Kidney epithelial cell (primary cell): ENCODE measurements at regions not wholly inside any gene's neighbourhood (a gene's known extent, or its start where the extent isn't known, plus 50 kb on each side); places are given as distances from the start of the nearest gene placed in this dataset.

Experiments
- DNase-seq: peaks from one replicate; pipeline ENCODE4 v3.0.0-alpha.2; 2010; ENCODE audit warnings: low read depth
- H3K27me3 ChIP-seq: 2 replicates; pipeline ENCODE4 v1.6.0; 2011; ENCODE audit warnings: low read length; ENCODE audit not compliant: control insufficient read depth, insufficient read depth
- H3K36me3 ChIP-seq: 2 replicates; pipeline ENCODE4 v1.5.1; 2011; ENCODE audit warnings: low read length; ENCODE audit not compliant: control insufficient read depth, insufficient read depth
- H3K4me3 ChIP-seq: 2 replicates; pipeline ENCODE4 v1.5.1; 2011; ENCODE audit warnings: low read depth, mild to moderate bottlenecking, control low read depth, low read length
- TF ChIP-seq, protein P1 (sequence below): IDR thresholded peaks from 2 replicates; pipeline ENCODE4 v1.5.1; 2011; ENCODE audit warnings: mild to moderate bottlenecking, moderate library complexity, low read length, control low read depth, inconsistent platforms; ENCODE audit not compliant: insufficient read depth, poor library complexity, severe bottlenecking

DNA sequence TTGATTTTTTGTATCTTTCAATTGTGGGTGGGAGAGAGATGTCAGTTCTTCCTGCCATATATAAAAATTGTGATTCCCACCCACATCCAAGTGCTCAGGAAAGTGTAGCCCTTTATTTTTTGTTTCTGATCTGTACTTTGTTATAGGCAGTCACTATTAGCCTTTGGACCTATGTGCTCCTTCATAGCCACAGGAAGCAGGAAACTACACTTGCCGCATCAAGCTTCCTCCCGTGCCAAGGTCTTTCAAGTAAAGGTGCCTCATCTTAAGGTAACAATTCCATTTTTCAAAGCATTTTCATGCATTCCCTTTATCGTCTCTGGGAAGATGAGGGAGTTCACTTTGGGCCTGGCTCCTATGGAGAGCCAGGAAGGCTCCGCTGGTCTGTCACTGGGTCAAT lies 339.0 kb downstream of the DIRAS2 start:
- H3K4me3 ChIP-seq, result no peak overlapping the region
- H3K27me3 ChIP-seq, result no peaks in the 10 kb centered on the region
- TF ChIP-seq, protein P1, sequence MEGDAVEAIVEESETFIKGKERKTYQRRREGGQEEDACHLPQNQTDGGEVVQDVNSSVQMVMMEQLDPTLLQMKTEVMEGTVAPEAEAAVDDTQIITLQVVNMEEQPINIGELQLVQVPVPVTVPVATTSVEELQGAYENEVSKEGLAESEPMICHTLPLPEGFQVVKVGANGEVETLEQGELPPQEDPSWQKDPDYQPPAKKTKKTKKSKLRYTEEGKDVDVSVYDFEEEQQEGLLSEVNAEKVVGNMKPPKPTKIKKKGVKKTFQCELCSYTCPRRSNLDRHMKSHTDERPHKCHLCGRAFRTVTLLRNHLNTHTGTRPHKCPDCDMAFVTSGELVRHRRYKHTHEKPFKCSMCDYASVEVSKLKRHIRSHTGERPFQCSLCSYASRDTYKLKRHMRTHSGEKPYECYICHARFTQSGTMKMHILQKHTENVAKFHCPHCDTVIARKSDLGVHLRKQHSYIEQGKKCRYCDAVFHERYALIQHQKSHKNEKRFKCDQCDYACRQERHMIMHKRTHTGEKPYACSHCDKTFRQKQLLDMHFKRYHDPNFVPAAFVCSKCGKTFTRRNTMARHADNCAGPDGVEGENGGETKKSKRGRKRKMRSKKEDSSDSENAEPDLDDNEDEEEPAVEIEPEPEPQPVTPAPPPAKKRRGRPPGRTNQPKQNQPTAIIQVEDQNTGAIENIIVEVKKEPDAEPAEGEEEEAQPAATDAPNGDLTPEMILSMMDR, result no peak
- no peak for DNase-seq
- no peaks in the 10 kb centered on the region for H3K36me3 ChIP-seq

DNA sequence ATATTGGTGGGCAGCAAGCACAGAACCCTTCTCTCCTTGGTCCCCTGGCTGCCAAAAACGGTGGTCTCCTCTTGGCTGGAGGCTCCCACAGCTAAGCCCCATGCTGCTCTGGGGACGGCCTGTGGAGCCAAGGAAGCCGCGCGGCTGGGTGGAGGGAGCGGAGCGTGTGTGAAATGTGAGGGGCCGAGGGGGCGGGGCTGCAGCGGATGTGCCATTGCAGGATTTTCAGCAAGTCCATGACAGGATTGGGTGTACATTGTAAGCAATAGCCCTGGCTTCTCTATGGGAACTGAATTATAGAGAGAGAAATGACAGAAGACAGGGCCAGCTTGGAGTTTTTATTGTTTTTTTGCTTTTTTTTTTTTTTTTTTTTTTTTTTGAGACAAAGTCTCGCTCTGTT lies 336.5 kb downstream of the DIRAS2 start:
- Histone ChIP-seq H3K4me3 (no peak overlapping the region), H3K27me3 (no peaks in the 10 kb centered on the region), H3K36me3 (no peaks in the 10 kb centered on the region)
- no peak for DNase-seq
- TF ChIP-seq, protein P1, result no peak

DNA sequence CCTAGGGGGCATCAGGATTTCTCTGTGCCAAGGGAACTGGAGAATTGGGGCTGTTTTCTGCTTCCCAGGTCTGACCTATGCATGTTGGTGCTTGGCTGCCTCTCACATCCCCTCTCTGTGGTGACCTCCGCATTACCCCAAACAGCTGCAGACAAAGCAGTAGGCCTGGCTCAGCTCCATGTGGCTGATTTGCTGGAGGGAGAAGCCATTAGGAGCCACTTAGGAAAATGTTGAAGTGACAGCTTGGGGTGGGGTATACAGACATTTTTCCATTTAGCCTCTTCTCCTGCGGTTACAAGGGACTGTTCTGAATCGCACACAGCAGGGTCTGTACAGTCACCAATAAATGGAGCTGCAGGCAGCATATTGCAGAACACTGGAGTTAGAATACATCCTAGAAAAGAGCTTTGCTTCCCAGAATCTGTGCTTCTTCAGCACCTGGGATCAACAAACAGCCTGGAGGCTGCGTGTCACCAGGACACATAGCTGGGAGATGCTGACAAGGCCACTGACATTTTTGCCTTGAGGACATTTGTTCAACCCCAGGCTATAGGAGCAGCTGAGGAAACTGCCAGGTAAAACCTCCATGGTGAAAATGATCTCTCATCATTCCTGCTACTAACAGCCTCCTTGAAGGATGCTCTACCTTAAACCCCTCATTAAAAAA lies 335.3 kb downstream of the DIRAS2 start:
- no peaks in the 10 kb centered on the region for H3K27me3 ChIP-seq
- H3K36me3 ChIP-seq, result no peaks in the 10 kb centered on the region
- DNase-seq, result no peak
- no peak overlapping the region for H3K4me3 ChIP-seq
- TF ChIP-seq, protein P1, result no peak

DNA sequence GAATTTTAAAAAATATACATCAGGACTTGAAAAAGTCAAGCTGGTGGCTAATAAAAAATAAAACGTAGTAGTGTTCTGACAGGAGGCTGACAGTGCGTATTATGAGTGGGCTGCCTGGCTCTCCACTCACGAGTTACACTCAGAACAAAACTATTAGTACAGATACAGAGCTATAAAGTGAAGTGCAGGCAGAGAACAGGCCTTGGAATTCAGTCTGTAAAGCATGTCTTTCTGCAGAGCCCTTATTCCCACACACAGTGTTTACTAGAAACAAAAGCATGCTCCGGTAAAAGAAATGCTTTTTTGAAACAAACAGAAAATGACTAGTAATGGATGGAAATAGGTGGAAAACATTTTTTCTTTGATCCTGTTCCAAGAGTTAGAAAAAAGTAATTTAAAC lies 334.7 kb downstream of the DIRAS2 start:
- DNase-seq, result no peak
- Histone ChIP-seq H3K27me3 (no peaks in the 10 kb centered on the region), H3K4me3 (no peak overlapping the region), H3K36me3 (no peaks in the 10 kb centered on the region)
- TF ChIP-seq, protein P1, result no peak

DNA sequence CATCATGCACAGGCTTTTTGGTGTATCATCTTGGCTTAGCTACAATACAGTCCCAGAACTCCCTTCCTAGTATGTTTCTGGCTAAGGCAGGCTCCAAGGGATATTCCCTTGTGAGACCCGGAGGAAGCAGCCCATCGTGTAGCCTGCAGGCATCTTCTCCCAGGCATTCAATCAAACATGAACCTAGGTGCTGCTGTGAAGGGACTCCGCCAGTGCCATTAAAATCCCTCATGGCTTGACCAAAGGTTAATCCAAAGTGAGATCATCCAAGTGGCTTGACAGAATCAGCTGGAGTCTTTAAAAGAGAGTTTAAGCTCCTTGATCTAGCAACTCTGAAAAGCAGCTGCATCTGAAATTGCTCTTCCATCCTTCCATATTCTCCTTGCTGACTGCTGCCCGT lies 333.9 kb downstream of the DIRAS2 start:
- no peak for DNase-seq
- Histone ChIP-seq H3K36me3 (no peaks in the 10 kb centered on the region), H3K27me3 (no peaks in the 10 kb centered on the region), H3K4me3 (no peak overlapping the region)
- TF ChIP-seq, protein P1, result no peak
